Colonic mucosa (tissue), 4 donors: ENCODE measurements at regions not wholly inside any gene's neighbourhood (a gene's known extent, or its start where the extent isn't known, plus 50 kb on each side); places are given as distances from the start of the nearest gene placed in this dataset.
"Not testable (repeated sequence)": the region's sequence is repeated elsewhere in the genome, so short reads cannot be mapped to it uniquely, and the experiment has no call there.

ENCODE experiments used
- DNase-seq: peaks from one replicate; pipeline ENCODE4 v3.0.0-alpha.2; 2020
- H3K27ac ChIP-seq: fragments of 200-600 bp; one replicate; pipeline ENCODE4 v1.8.0; 2021
- H3K27me3 ChIP-seq: fragments of 200-600 bp; one replicate; pipeline ENCODE4 v1.8.0; 2021
- H3K36me3 ChIP-seq: fragments of 200-600 bp; one replicate; pipeline ENCODE4 v1.8.0; 2021
- H3K4me1 ChIP-seq: fragments of 200-600 bp; one replicate; pipeline ENCODE4 v1.8.0; 2021; ENCODE audit warnings: mild to moderate bottlenecking
- H3K4me3 ChIP-seq: fragments of 200-600 bp; one replicate; pipeline ENCODE4 v1.8.0; 2021
- H3K9ac ChIP-seq, 2 donors: one replicate each; pipeline ENCODE4 v1.7.0; 2013; ENCODE audit warnings: control low read depth in 2 of 2, low read depth in 2 of 2, low read length in 2 of 2
- H3K9me3 ChIP-seq: fragments of 200-600 bp; one replicate; pipeline ENCODE4 v1.8.0; 2021
- CTCF ChIP-seq: fragments of 200-600 bp; IDR thresholded peaks from one replicate; pipeline ENCODE4 v1.8.0; 2022; ENCODE audit warnings: antibody characterized with exemption, mild to moderate bottlenecking
- intact Hi-C: fragments of 100-400 bp; cut with DNase I; formaldehyde crosslinking; loops from one replicate; pipeline ENCODE4 v1.14.1; 2022
- donor health status: healthy.
- donor health status: DM: no; HTN: no; CAD: no.
- donor health status: DM: no; HTN: no; CAD: no.

GRCh38 chr14:80275208-80275850 is 64.0 kb upstream of the DIO2 start:
- intact Hi-C loops = no loop called here
- DNase-seq = no peak
- Histone ChIP-seq H3K27me3 (no peaks in the 10 kb centered on the region), H3K9me3 (no peaks in the 10 kb centered on the region), H3K4me1 (no peaks in the 10 kb centered on the region), H3K9ac (no peak overlapping the region), H3K36me3 (no peaks in the 10 kb centered on the region), H3K27ac (no peak overlapping the region), H3K4me3 (no peak overlapping the region)
- TF ChIP-seq CTCF = no peak

GRCh38 chr14:80274310-80274709 is 63.0 kb upstream of the DIO2 start:
- H3K4me3 ChIP-seq, H3K4me1 ChIP-seq, H3K27ac ChIP-seq, H3K36me3 ChIP-seq, H3K9me3 ChIP-seq, H3K27me3 ChIP-seq, H3K9ac ChIP-seq, DNase-seq, intact Hi-C loops: not testable (repeated sequence)

- no peaks in the 10 kb centered on the region for H3K9me3 ChIP-seq
- no peaks in the 10 kb centered on the region for H3K36me3 ChIP-seq
- no peaks in the 10 kb centered on the region for H3K4me1 ChIP-seq
- H3K4me3 ChIP-seq = no peak overlapping the region
- no peak for DNase-seq
- H3K27ac ChIP-seq = no peak overlapping the region
- TF ChIP-seq CTCF = no peak
- H3K9ac ChIP-seq = no peak overlapping the region
- H3K27me3 ChIP-seq = no peaks in the 10 kb centered on the region
- intact Hi-C loops = no loop called here
Measured at GRCh38 chr14:80271389-80271788, 60.1 kb upstream of the DIO2 start.

- Histone ChIP-seq H3K4me1 (no peaks in the 10 kb centered on the region), H3K4me3 (no peak overlapping the region), H3K27ac (no peak overlapping the region), H3K27me3 (no peaks in the 10 kb centered on the region), H3K9ac (no peak overlapping the region), H3K9me3 (no peaks in the 10 kb centered on the region), H3K36me3 (no peaks in the 10 kb centered on the region)
- no peak for DNase-seq
- intact Hi-C loops = no loop called here
- TF ChIP-seq CTCF = no peak
Measured at GRCh38 chr14:80269353-80269925, 58.1 kb upstream of the DIO2 start.

GRCh38 chr14:80266930-80267329 is 55.6 kb upstream of the DIO2 start:
- Histone ChIP-seq H3K27me3 (no peaks in the 10 kb centered on the region), H3K27ac (no peak overlapping the region), H3K36me3 (no peaks in the 10 kb centered on the region), H3K4me1 (no peaks in the 10 kb centered on the region), H3K4me3 (no peak overlapping the region), H3K9ac (no peak overlapping the region), H3K9me3 (no peaks in the 10 kb centered on the region)
- intact Hi-C loops = no loop called here
- TF ChIP-seq CTCF = no peak
- DNase-seq = no peak

GRCh38 chr14:80264702-80265101 is 53.4 kb upstream of the DIO2 start:
- no peaks in the 10 kb centered on the region for H3K36me3 ChIP-seq
- TF ChIP-seq CTCF = no peak
- DNase-seq = no peak
- H3K27ac ChIP-seq = no peak overlapping the region
- H3K27me3 ChIP-seq = no peaks in the 10 kb centered on the region
- H3K9me3 ChIP-seq = no peaks in the 10 kb centered on the region
- H3K4me3 ChIP-seq = no peak overlapping the region
- intact Hi-C loops = no loop called here
- H3K9ac ChIP-seq = no peak overlapping the region
- H3K4me1 ChIP-seq = no peaks in the 10 kb centered on the region
